SK-N-SH treated with all-trans-retinoic acid at 6 μM for 48 hours (cell line): ENCODE measurements at regions not wholly inside any gene's neighbourhood (a gene's known extent, or its start where the extent isn't known, plus 50 kb on each side); places are given as distances from the start of the nearest gene placed in this dataset.

Source experiments
- ARNTL ChIP-seq: fragments of 450-650 bp; formaldehyde crosslinking; IDR thresholded peaks from 2 replicates; pipeline ENCODE4 v1.5.0; 2020; ENCODE audit warnings: low read depth, mild to moderate bottlenecking, moderate library complexity, borderline replicate concordance
- ISL1 ChIP-seq: fragments of 250-450 bp; sonication (Bioruptor Pico); IDR thresholded peaks from 2 replicates; pipeline ENCODE4 v2.1.2; 2022; ENCODE audit warnings: mild to moderate bottlenecking, moderate library complexity
- OSR1 ChIP-seq: fragments of 250-450 bp; sonication (Bioruptor Pico); IDR thresholded peaks from 2 replicates; pipeline ENCODE4 v1.8.0; 2022; ENCODE audit warnings: moderate library complexity, mild to moderate bottlenecking, inconsistent platforms
- TOX ChIP-seq: fragments of 250-450 bp; sonication (Bioruptor Pico); IDR thresholded peaks from 2 replicates; pipeline ENCODE4 v1.8.0; 2021; ENCODE audit warnings: mild to moderate bottlenecking, moderate library complexity, borderline replicate concordance
- ZFP3 ChIP-seq: fragments of 250-450 bp; sonication (Bioruptor Pico); IDR thresholded peaks from 2 replicates; pipeline ENCODE4 v1.5.0; 2020; ENCODE audit warnings: mild to moderate bottlenecking, moderate library complexity
- ZNF565 ChIP-seq: fragments of 450-650 bp; formaldehyde crosslinking; conservative IDR thresholded peaks from 2 replicates; pipeline ENCODE4 v1.5.0; 2020; ENCODE audit warnings: low read depth, mild to moderate bottlenecking, moderate library complexity
- TF ChIP-seq, protein P1 (sequence below): fragments of 250-450 bp; sonication (Bioruptor Pico); IDR thresholded peaks from 2 replicates; pipeline ENCODE4 v1.5.1; 2021; ENCODE audit warnings: mild to moderate bottlenecking, moderate library complexity
- TF ChIP-seq, protein P2 (sequence below): fragments of 250-450 bp; sonication (Bioruptor Pico); IDR thresholded peaks from 2 replicates; pipeline ENCODE4 v1.5.1; 2020; ENCODE audit warnings: low read depth, mild to moderate bottlenecking, moderate library complexity
- TF ChIP-seq, protein P3 (sequence below): fragments of 250-450 bp; sonication (Bioruptor Pico); IDR thresholded peaks from 2 replicates; pipeline ENCODE4 v1.5.0; 2020; ENCODE audit warnings: mild to moderate bottlenecking, moderate library complexity

DNA sequence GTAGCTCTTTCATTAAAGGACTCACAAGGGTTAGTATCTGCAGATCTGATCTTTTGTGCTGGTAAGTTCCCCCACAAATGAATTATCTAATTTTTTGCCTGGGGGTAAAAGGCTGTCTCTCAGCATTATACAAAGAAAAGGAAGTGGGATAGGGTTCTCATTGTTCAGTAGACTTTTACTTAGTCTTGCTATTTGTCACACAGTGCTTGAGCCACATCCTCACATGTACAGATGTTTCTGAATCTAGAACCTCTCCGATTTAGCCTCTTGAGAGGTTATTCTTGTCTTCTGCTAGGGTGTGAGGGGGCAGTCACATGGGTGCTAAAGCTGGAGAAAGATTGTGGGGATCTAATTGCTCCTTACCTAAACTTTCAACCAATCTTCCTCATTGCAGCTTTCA, 93.0 kb downstream of the SLC41A2 start:
- no peak for TF ChIP-seq ZFP3 (CRISPR knock-in tag)
- TF ChIP-seq ARNTL (CRISPR knock-in tag): no peak
- TF ChIP-seq ZNF565 (CRISPR knock-in tag): no peak
- no peak for TF ChIP-seq TOX (CRISPR knock-in tag)
- TF ChIP-seq OSR1: no peak
- TF ChIP-seq, protein P1, sequence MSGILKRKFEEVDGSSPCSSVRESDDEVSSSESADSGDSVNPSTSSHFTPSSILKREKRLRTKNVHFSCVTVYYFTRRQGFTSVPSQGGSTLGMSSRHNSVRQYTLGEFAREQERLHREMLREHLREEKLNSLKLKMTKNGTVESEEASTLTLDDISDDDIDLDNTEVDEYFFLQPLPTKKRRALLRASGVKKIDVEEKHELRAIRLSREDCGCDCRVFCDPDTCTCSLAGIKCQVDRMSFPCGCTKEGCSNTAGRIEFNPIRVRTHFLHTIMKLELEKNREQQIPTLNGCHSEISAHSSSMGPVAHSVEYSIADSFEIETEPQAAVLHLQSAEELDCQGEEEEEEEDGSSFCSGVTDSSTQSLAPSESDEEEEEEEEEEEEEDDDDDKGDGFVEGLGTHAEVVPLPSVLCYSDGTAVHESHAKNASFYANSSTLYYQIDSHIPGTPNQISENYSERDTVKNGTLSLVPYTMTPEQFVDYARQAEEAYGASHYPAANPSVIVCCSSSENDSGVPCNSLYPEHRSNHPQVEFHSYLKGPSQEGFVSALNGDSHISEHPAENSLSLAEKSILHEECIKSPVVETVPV: no peak
- no peak for TF ChIP-seq ISL1 (CRISPR knock-in tag)
- TF ChIP-seq, protein P2, sequence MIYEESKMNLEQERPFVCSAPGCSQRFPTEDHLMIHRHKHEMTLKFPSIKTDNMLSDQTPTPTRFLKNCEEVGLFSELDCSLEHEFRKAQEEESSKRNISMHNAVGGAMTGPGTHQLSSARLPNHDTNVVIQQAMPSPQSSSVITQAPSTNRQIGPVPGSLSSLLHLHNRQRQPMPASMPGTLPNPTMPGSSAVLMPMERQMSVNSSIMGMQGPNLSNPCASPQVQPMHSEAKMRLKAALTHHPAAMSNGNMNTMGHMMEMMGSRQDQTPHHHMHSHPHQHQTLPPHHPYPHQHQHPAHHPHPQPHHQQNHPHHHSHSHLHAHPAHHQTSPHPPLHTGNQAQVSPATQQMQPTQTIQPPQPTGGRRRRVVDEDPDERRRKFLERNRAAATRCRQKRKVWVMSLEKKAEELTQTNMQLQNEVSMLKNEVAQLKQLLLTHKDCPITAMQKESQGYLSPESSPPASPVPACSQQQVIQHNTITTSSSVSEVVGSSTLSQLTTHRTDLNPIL (CRISPR knock-in tag): no peak
- TF ChIP-seq, protein P3, sequence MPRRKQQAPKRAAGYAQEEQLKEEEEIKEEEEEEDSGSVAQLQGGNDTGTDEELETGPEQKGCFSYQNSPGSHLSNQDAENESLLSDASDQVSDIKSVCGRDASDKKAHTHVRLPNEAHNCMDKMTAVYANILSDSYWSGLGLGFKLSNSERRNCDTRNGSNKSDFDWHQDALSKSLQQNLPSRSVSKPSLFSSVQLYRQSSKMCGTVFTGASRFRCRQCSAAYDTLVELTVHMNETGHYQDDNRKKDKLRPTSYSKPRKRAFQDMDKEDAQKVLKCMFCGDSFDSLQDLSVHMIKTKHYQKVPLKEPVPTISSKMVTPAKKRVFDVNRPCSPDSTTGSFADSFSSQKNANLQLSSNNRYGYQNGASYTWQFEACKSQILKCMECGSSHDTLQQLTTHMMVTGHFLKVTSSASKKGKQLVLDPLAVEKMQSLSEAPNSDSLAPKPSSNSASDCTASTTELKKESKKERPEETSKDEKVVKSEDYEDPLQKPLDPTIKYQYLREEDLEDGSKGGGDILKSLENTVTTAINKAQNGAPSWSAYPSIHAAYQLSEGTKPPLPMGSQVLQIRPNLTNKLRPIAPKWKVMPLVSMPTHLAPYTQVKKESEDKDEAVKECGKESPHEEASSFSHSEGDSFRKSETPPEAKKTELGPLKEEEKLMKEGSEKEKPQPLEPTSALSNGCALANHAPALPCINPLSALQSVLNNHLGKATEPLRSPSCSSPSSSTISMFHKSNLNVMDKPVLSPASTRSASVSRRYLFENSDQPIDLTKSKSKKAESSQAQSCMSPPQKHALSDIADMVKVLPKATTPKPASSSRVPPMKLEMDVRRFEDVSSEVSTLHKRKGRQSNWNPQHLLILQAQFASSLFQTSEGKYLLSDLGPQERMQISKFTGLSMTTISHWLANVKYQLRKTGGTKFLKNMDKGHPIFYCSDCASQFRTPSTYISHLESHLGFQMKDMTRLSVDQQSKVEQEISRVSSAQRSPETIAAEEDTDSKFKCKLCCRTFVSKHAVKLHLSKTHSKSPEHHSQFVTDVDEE (CRISPR knock-in tag): no peak
